Prostate gland (tissue), 2 donors: ENCODE measurements at regions not wholly inside any gene's neighbourhood (a gene's known extent, or its start where the extent isn't known, plus 50 kb on each side); places are given as distances from the start of the nearest gene placed in this dataset.

ENCODE experiments used
- CTCF ChIP-seq, 4 experiments: fragments of 200-600 bp in 2 of 4; fragments of 450-650 bp in 2 of 4; sonication (generic) in 2 of 4; IDR thresholded peaks; 1 replicate in 3 of 4; 2 replicates in 1 of 4; pipeline ENCODE4 v1.5.1; 2016 to 2019; ENCODE audit warnings: antibody characterized with exemption in 4 of 4, mild to moderate bottlenecking in 2 of 4, moderate library complexity in 2 of 4
- POLR2A ChIP-seq: fragments of 450-650 bp; IDR thresholded peaks from one replicate; pipeline ENCODE4 v1.6.1; 2016; ENCODE audit warnings: antibody characterized with exemption, mild to moderate bottlenecking
- POLR2AphosphoS5 ChIP-seq: sonication (generic); formaldehyde crosslinking; IDR thresholded peaks from one replicate; pipeline ENCODE4 v1.6.1; 2017; ENCODE audit warnings: antibody characterized with exemption

DNA sequence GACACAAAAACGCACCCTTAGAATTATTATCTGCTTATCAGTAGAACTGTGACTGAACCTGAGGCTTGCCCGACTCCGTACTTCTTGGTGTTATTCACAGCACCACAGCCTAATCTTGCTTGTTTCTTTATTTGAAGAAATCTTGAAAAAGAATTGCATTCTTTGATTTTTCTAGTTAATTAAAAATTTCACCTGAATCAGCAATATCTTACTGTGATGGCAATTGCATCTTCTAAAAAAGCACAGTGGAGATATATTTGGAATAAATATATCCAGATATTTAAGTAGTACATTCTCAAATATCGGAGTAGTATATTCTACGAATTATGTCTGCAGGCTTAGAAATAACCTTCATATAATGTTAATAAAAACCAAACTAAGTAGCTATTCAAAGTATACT, 90.1 kb upstream of the LYSMD4 start:
- TF ChIP-seq POLR2A (no peak), CTCF (IDR thresholded peaks at IDR 0.05) (no peak), POLR2AphosphoS5 (no peak)
